HG03066 (cell line): ENCODE measurements at regions not wholly inside any gene's neighbourhood (a gene's known extent, or its start where the extent isn't known, plus 50 kb on each side); places are given as distances from the start of the nearest gene placed in this dataset.

ENCODE experiments used
- ATAC-seq: cut with Tn5 transposase; IDR thresholded peaks from one replicate; pipeline ENCODE4 v1.9.1; 2021; ENCODE audit warnings: low read depth; ENCODE audit not compliant: unreplicated experiment

DNA sequence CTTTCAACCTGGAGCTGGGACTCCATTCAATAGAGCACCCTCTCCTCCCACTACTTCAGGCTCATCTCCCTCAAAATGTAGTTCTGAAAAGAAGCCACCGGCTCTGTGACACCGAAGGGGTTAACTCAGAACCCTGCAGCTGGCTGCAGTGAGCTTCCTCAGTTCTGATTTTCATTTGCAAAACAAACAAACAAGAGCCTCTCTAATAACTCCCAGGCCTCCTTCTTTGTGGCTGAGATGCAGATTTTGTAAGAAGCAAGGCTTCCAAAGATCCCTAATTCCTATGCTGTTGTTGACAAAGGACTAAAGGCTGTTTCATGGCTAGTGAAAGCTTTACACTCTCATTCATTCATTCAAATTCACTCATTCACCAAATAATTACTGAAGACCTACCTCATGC, 333.4 kb upstream of the TBX3 start:
- ATAC-seq: no peak

DNA sequence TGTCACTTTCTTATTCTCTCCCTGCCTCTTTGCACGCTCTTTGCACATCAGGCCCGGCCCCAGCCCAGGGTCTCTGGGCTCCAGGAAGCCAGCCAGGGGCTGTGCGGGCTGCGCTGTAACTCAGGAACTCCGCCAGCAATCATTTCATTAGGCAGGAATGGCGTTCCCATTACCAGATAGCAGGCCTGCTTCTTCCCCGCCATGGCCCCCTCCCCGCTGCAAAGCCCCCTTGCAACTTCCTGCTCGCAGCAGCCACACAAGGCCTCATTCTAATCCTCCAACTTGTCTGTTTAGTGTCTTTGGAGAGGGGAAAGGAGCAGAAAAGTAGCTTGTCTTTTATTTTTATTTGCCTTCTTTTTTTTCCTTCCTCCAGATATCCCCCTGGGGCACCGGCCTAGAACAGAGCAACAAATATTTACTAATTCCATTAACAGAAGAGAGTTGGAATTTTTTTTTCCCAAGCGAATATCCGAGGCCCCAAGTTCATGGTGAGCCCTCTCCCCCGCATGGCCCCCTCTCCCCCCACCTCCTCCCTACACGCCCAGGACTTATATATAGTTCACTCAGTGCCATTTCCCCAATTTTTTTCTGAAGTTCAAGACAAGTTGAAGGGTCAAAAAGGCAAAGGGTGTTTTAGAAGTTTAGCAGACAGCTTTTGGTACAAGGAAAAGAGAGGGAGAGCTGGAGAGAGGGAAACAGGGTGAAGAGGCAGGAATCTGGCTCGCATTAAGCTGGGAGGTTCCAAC, 329.4 kb upstream of the TBX3 start:
- no peak for ATAC-seq

DNA sequence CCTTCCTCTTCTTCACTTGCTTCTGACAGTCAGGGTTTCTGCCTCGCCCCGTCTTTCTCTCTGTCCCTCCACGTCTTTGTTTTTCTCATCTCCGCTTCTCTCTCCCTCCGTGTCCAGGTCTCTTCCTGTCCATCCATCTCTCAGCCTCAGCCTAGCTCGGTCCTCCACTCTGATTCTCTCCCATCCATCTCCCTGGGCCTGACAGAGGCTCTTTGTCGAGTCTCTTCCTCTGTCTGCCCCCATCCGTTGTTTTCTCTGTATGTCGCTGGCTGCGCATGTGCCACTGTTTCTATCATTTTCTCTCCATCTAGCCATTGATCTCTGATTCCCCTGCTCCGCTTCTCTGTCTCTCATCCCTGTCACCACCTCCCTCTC, 328.9 kb upstream of the TBX3 start:
- no peak for ATAC-seq

DNA sequence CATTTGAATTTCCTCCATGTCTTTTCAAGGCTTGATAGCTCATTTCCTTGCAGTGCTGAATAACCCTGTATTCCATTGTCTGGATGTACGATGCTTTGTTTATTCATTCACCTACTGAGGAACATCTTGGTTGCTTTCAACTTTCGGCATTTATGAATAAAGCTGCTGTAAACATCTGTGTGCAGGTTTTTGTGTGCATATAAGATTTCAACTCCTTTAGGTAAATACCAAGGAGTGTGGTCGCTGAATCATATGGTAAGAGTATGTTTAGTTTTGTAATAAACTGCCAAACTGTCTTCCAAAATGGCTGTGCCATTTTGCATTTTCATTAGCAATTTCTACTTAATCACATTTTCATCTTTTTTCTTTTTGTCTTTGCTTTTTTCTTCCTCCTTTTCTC, 327.7 kb upstream of the TBX3 start:
- no peak for ATAC-seq

- no peak for ATAC-seq
Measured at GRCh38 chr12:115010324-115010995, 326.5 kb upstream of the TBX3 start.

GRCh38 chr12:115008929-115009328, 325.0 kb upstream of the TBX3 start:
- ATAC-seq: no peak

DNA sequence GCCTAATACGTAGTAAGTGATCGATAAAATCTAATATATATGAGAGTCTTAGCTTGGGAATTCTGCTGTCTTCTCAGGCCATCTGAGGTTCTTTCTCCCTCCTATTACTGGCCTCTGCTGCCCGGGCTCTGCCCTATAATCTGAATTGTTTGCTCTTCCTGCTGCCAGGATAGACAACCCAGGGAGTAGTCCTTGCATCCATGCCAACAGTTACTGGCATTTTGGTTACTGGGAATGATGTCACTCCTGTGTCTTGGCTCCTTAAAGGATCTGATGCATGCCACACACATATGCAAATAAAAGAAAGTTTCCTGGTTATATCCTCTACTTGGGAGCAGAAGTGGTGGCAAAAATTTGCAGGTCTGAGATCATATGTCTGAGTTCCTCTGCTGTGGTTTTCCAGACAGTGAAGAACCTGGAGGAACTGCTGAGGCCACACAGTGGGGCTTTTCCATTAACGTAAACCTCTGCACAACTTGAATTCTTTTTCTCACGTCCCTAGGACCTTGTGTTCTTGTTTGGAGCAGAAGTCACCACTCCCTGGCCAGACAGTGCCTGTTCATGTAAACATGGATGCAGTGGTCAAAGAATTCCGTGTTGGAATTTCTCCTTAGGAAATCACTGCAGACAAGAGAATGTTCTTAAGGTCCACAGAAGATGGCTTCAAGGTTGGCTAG, 320.6 kb upstream of the TBX3 start:
- no peak for ATAC-seq

- ATAC-seq: no peak
Measured at GRCh38 chr12:115002434-115002833, 318.5 kb upstream of the TBX3 start.

GRCh38 chr12:115001571-115002180, 317.7 kb upstream of the TBX3 start:
- ATAC-seq: no peak

- no peak for ATAC-seq
Measured at GRCh38 chr12:115000038-115000437, 316.1 kb upstream of the TBX3 start.

- ATAC-seq: no peak
Measured at GRCh38 chr12:114998750-114999128, 314.8 kb upstream of the TBX3 start.

DNA sequence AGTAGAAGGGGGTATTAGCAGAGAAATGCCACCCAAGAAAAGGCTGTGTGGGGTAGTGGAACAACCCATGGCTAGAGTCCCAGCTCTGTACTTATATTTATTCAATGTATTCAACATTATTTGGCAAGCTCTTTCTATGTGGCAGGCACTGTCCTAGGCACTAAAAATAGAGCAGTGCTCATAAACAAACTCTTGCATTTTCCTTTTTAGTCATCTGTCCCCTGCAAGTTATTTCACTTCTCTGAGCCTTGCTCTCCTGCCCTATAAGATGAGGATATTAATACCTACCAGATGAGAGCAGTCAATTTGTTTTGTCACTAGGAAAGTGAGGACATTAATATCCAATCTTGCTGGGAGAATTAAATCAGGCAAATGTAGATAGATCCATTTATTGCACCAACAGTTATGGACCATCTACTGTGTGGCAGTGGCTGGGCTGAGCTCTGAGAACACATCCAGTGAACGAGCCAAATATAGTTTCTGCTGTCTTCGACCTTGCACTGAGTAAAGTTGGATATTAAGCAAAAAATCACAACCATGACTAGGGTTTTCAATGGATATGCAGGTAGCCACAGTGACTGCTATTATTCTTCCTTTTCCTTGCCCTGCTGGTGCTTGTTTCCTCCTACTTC, 314.3 kb upstream of the TBX3 start:
- no peak for ATAC-seq

DNA sequence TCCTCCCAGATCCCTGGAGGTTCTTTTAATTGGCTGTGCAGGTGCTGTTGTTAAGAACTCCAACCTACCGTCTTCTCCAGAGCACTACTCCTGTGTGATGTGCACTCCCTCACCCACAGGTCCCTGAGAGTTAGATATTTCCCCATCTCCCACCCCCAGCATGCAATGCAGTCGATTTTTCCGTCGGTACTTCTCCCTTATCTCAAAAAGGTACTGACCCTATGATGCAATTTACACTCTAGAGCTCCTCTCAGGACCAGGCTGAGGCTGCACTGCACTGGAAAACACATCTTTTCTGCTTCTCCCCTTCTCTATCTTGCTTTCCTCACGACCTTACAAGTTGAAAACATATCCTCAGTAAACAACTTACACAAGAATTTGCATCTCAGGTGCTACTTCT, 312.4 kb upstream of the TBX3 start:
- no peak for ATAC-seq

- no peak for ATAC-seq
Measured at GRCh38 chr12:114995891-114996290, 311.9 kb upstream of the TBX3 start.

DNA sequence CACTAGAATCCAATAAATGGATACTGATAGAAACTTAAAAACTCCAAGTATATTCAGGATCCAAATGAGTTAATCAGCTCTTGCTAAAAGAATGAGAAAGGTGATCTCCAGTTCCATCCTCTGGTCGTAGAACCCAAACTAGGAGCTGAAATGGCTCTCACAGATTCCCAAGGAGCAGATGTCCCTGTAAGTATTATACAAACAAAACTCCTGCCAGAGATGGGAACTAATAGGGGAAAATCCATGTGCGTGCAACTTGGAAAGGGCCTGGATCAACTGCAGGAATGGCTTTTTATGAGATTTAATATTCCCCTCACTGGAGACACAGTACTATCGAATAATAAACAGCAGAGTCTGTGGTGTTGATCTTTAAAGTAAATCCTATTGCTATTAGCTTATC, 309.2 kb upstream of the TBX3 start:
- ATAC-seq: no peak

DNA sequence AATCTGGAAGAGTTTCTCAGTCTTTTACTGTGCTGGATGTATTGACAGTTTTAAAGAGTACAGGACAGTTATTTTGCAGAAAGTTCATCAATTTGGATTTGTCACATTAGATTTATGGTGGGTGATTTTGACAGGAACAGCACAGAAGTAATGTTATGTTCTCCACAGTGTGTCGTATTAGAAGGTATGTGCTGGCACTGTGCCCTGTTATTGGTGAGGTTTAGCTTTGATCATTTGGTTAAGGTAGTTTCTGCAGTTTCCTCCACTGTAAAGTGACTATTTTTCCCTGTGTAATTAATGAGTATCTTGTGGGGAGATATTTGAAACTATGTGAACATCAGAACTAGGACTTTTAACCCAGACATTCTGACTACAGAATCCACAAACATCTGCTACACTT, 308.5 kb upstream of the TBX3 start:
- ATAC-seq: no peak

- ATAC-seq: no peak
Measured at GRCh38 chr12:114990381-114990780, 306.4 kb upstream of the TBX3 start.

DNA sequence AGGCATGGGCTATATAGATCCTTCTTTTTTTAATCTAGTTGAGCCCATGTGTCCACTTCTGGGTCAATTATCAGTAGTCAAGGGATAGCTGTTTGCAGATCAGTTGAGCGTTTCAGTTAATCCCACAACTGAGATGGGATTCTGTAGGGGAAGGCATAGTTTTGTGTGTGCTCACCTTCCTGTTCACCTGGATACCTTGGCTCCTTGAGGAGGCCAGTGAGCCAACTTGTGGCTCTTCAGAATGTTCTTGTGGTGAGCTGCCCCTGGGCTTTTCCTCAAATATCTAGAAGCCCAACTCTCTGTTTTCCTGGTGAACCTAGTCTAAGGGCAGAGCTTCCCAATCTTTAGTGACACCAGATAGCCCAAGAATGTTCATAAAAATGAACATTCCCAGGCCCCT, 302.9 kb upstream of the TBX3 start:
- ATAC-seq: no peak

DNA sequence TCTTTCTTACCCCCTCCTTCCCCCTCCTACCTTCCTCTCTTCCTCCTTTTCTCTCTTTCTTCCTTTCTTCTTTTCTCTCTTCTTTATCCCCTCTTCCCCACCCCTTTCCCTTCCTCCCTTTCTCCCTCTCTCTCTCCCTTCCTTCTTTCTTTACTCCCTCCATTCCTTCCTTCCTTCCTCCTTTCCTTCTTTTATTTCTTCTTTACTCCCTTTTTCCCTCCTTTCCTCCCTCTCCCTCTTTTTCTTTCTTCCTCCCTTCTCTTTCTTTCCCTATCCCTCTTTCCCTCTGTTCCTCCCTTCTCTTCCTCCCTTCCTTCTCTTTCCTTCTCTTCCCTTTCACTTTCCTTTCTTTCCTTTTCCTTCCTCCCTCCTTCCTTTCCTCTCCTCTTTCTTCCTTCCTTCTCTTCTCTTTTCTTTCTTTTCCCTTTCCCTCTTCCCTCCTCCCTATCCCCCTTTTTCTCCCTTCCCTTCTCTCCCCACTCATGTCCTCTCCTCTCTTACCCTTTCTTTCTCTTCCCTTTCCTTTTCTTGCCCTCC, 302.3 kb upstream of the TBX3 start:
- no peak for ATAC-seq

DNA sequence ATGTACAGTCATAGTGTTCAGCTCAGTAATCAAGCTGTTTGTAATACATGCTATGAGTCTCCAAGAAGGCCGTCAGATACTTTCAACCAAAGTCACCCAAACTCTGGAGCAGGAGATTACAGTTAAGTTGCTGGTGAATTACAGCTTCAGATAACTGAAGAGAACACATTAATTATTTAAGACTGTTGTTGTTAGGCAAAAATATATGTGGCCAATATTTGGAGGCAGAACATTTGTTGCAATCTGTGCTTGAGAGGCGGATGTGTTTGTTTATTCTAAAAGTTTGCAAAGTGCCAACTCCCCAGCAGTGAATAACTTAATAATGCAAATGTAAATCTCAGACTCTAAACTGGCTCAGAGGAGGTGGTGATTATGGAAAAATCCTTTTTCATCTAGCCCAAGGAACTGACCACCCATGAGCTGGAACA, 300.7 kb upstream of the TBX3 start:
- ATAC-seq: no peak

- ATAC-seq: no peak
Measured at GRCh38 chr12:114982760-114983159, 298.8 kb upstream of the TBX3 start.
